ENCODE measurements at regions not wholly inside any gene's neighbourhood (a gene's known extent, or its start where the extent isn't known, plus 50 kb on each side); places are given as distances from the start of the nearest gene placed in this dataset.

DNA sequence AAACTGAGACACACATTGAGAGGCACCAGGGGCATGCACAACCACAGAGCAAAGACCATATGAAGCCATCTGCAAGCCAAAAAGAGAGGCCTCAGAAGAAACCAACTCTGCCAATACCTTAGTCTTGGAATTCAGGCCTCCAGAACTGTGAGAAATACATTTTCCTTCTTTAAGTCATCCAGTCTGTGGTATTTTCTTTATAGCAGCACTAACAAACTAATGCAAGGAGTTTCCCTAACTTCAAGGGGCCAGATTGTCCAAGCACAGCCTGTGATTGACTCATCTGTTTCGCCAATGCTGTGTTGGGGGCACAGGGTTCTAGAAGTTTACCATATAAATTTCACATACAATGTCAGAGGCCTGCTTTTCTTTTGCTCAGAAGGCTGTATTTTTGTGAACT, 364.6 kb downstream of the GJA1 start:
- H3K27ac Mint-ChIP-seq = no peak overlapping the region
- H3K79me2 ChIP-seq (ENCODE audit: insufficient read depth, low read length) = no peaks in the 10 kb centered on the region
- H4K5ac ChIP-seq (ENCODE audit: insufficient read length, low read depth, low read length) = no peak overlapping the region
- H3K23ac ChIP-seq (ENCODE audit: insufficient read length, low read depth, low read length) = no peak overlapping the region
- H2BK12ac ChIP-seq (ENCODE audit: insufficient read length, low read depth, low read length) = no peak overlapping the region
- no peak overlapping the region for H2BK5ac ChIP-seq (ENCODE audit: insufficient read length, low read length)
- no peaks in the 10 kb centered on the region for H3K4me1 Mint-ChIP-seq
- H2BK120ac ChIP-seq (ENCODE audit: low read depth, low read length, poor library complexity, severe bottlenecking) = no peak overlapping the region
- H3K56ac ChIP-seq (ENCODE audit: insufficient read length, low read depth, low read length) = no peak overlapping the region
- H2AK5ac ChIP-seq (ENCODE audit: insufficient read length, low read length) = no peak overlapping the region
- H3K36me3 Mint-ChIP-seq (ENCODE audit: insufficient read depth in 1 of 3, low read depth in 3 of 3) = peaks cover 14 to 41% (median 31%) of the 10 kb centered on the region in 3 experiments; a peak in 6 of 7 replicates
- TF ChIP-seq, protein P1, sequence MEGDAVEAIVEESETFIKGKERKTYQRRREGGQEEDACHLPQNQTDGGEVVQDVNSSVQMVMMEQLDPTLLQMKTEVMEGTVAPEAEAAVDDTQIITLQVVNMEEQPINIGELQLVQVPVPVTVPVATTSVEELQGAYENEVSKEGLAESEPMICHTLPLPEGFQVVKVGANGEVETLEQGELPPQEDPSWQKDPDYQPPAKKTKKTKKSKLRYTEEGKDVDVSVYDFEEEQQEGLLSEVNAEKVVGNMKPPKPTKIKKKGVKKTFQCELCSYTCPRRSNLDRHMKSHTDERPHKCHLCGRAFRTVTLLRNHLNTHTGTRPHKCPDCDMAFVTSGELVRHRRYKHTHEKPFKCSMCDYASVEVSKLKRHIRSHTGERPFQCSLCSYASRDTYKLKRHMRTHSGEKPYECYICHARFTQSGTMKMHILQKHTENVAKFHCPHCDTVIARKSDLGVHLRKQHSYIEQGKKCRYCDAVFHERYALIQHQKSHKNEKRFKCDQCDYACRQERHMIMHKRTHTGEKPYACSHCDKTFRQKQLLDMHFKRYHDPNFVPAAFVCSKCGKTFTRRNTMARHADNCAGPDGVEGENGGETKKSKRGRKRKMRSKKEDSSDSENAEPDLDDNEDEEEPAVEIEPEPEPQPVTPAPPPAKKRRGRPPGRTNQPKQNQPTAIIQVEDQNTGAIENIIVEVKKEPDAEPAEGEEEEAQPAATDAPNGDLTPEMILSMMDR (conservative IDR thresholded peaks at IDR 0.05) = no peak
- no peaks in the 10 kb centered on the region for H3K79me1 ChIP-seq (ENCODE audit: insufficient read depth, low read depth, low read length, poor library complexity, severe bottlenecking)
- H3K27me3 ChIP-seq (ENCODE audit: insufficient read depth, low read length) = no peaks in the 10 kb centered on the region
- H3K9me3 Mint-ChIP-seq = peaks cover 25 to 29% of the 10 kb centered on the region in 2 experiments
- H3K9ac ChIP-seq (ENCODE audit: extremely low read depth, insufficient read length, low read length) = no peak overlapping the region
- H3K4ac ChIP-seq (ENCODE audit: low read depth, low read length) = no peak overlapping the region
- H3K27ac ChIP-seq (ENCODE audit: insufficient read length, low read depth, low read length) = no peak overlapping the region
- no peak overlapping the region for H4K91ac ChIP-seq (ENCODE audit: insufficient read length, low read depth, low read length)
- H2BK20ac ChIP-seq (ENCODE audit: low read depth, low read length, poor library complexity, severe bottlenecking) = no peak overlapping the region
- no CpG with 5 or more reads among the region's 1 CpG for WGBS (ENCODE audit: extremely low coverage, insufficient read length, low lambda C conversion rate)
- no peak overlapping the region for H3K18ac ChIP-seq (ENCODE audit: insufficient read length, low read depth, low read length)
- no peak overlapping the region for H4K8ac ChIP-seq (replicated peaks; ENCODE audit: insufficient read length, low read depth, low read length)
- no peaks in the 10 kb centered on the region for H4K20me1 ChIP-seq (ENCODE audit: control insufficient read depth, insufficient read depth, insufficient read length)
- H3K14ac ChIP-seq (ENCODE audit: insufficient read depth, low read length) = no peak overlapping the region
- no peak overlapping the region for H3T11ph ChIP-seq (ENCODE audit: low read length)
- H3K9me3 ChIP-seq (ENCODE audit: control insufficient read depth, low read depth, low read length) = peaks cover 10% of the 10 kb centered on the region
- H3K23me2 ChIP-seq (ENCODE audit: insufficient read length, low read depth, low read length, poor library complexity, severe bottlenecking) = no peaks in the 10 kb centered on the region
- no peak for DNase-seq
- H3K4me1 ChIP-seq (ENCODE audit: insufficient read depth, low read length) = no peaks in the 10 kb centered on the region
- H2AFZ ChIP-seq (ENCODE audit: low read length) = no peak overlapping the region
- no peak overlapping the region for H3K4me3 Mint-ChIP-seq
- no peak overlapping the region for H2BK15ac ChIP-seq (ENCODE audit: low read depth, low read length)
- H3K4me2 ChIP-seq (ENCODE audit: insufficient read depth, insufficient read length, low read length) = no peak overlapping the region
- no peaks in the 10 kb centered on the region for H3K27me3 Mint-ChIP-seq (ENCODE audit: low read depth)

All from H9 (cell line).